Activated CD4-positive, alpha-beta T cell treated with anti-CD3 and anti-CD28 coated beads, Interleukin-2, amount 50 U/mL, for 1 hour (primary cell): ENCODE measurements at regions not wholly inside any gene's neighbourhood (a gene's known extent, or its start where the extent isn't known, plus 50 kb on each side); places are given as distances from the start of the nearest gene placed in this dataset.
A peak's percentile ranks its signal among the peaks of the same experiment; 100 is the strongest.

Experiments
- DNase-seq: peaks from one replicate; pipeline ENCODE4 v3.0.0-alpha.2; 2020

DNA sequence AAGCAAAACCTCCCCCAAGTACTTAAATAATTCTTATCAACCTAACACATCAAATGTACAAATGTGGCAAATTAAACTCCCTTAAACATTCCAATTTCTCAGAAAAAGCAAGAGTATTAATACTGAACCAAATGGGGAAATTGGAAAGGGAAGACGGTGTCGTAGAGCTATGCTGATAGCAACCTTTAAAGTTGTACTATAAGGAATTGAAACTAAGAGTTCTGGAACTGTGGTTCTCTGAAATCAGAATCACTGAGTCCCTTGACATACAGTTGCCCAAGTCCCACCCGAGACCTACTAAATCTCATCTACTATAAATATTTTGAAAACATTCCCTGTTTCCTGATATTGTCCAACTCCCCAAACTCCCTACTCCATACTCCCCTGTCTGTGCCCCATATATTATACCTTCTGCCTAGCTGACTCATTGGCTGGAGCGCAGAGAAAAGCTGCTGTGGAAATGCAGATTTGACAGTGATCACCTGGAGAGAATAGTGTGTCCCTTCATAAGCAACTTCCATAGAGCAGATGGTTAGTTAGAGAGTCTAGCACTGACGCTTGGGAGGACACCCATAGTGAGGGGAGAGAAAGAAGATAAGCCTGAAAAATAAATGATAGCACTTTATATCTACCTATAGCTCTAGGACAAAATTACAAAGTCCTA is 51.4 kb upstream of the ITM2B start:
- no peak for DNase-seq

DNA sequence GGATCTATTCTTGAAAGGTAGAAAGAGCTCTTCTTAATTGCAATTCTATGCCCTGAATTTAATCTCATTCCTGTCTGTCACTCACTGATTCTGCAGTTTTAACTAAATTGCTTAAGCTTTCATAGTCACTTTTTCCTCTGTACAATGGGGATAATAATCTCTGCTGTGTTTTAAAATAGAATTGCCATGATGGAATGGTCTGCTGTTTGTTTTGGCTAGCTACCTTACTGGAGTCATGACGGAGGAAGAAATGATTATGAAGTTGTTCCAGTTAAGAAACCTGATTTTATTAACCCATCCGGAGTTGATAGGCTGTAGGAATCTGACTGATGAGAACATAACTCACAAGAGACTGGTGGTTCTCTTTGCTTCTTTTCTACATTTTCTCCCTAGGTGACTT is 54.9 kb upstream of the ITM2B start:
- no peak for DNase-seq

DNA sequence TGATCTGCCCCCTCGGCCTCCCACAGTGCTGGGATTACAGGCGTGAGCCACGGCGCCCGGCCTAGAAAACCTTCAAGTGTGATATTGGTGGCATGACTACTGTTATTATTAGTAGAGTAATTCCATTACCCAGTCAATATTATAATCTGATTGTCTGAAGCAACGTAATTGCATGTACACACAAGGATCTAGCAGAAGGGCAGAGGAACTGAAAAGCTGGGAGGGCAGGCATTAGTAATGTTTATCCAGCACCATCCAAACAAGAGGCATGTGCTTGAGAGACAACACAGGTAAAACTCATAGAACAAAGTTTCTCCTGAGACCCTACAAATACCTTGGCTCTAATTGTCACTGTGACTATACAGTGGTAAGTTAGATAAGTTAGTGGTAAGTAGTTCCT is 56.2 kb upstream of the ITM2B start:
- DNase-seq, result no peak

DNA sequence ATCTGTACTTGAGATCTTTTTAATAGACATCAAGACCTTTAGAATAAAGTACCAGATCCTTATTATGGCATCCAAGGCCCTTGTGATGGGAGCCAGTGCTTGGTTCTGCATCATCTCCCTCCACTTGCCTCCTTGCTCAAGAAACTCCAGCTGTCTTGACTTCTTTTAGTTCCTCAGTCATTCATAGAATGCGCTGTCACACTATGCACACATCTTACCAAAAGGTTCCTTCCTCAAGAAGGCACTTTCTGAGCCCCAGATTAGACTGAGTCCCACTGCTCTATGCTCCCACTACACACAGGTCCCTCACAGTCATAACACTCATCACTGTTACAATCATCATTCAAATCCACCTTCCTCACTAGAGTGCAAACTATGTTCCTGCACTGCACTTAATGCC is 57.8 kb upstream of the ITM2B start:
- DNase-seq, result no peak

DNA sequence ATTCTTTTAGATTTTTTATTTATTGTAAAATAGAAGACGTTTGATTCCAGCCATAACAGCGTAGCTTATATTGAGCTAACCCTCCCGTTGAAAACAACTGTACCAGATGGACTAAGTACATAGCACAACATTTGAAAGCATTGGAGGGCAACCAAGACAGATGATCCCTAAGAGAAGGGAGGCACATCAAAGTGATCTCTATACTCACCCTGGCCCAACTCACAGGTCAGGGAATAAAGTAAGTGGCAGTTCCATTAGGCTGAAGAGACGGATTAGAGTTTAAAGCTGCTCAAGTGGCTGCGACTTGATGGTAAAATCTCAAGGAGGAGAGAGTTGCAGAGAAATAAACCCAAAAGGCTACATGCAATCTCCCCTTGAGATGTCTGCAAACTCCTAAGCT is 65.1 kb upstream of the ITM2B start:
- DNase-seq, result no peak

DNA sequence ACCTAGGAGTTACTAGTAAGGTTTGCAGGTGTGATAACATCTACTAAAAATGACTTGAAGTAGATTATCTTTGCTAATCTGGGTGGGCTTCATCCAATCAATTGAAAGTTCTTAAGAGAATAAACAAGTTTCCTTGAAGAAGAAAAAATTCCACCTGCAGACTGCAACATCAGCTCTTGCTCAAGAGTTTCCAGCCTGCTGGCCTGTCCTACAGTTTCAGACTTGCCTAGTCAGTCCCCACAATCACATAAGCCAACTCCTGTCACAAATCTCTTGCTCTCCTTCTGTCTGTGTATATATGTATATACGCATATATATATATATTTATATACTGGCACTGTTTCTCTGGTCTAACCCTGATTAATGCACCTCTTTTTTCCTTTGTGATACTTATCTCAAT is 67.3 kb upstream of the ITM2B start:
- DNase-seq, result no peak

DNA sequence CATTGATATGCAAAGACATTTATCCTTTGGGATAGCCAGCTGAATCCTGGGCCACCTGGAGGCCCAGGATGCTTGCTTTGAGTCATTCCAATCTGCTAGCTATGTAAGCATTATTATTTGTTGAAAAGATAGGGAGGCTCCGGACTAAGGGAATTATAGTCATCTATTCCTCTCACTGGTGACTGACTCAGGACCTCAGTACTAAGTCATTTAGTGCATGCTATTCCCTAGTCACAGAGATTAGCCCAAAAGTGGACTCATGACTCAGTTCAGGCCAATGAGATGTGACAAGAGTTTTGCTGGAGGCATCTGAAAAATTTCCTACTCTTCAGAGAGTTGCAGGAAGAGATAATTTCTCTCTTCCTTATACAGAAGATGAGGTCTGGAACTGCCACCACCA is 67.9 kb upstream of the ITM2B start:
- DNase-seq, result no peak

DNA sequence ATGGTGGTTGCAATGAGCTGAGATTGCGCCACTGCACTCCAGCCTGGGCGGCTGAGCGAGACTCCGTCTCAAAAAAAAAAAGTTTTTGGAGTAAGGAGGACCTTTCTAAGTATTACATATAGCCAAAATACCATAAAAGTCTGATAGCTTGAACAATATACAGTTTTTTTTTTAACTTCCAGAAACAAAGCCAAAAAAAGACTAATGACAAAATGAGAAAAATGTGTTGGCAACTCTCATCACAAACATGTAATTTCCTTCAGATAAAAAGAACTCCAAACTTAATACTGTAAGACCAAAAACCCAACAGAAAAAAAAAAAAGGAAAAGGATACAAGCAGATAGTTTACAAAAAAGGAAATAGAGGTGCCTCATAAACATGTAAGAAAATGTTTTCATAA is 68.2 kb upstream of the MED4 start:
- no peak for DNase-seq

DNA sequence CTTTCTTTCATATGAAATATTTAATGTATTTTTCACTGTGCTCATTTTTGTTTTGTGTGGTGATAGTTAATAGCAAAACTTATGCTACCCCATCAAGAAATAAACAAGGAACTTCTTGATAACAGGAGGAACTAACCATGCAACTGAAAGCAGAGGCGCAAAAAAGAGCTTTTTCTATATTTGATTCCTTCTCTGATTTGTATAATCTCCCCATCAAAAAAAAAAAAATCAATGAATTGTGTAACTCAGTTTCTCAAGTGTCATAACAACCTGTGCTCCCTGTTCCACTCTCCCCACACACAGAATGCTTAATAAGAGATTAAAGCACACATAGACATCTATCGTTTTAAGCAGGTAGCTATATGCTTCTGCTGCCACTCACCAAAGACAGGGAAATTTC is 67.3 kb upstream of the MED4 start:
- DNase-seq, result no peak

DNA sequence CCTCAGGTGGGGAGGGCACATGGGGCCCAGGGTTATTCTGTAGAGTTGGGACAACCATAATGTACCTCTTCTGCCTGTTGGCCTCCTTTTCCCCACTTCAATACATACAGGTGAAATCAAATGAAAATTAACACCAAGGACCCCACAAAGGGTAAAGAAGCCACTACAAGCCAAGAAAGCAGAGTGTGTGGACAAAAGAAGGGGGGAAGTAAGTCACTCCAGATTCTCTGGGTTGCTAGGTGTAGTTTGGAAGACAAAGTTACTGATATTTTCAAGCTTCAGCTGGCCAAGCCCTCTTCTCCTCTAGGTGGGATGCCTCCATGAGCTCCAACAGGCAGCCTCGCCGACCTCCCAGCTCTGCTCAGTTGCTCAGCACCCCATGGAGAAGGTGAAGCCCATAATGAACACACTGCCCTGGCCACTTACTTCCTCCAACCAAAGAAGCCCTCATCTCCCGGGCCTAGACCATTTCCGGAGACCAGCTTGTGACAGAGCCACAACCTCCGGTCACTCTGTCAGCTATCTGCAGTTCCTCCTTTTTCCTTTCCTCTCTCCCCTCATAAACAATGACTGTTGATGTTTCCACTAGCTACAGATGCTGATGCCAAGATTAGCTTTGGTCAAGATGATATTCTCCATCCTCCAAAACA is 66.8 kb upstream of the MED4 start:
- no peak for DNase-seq

DNA sequence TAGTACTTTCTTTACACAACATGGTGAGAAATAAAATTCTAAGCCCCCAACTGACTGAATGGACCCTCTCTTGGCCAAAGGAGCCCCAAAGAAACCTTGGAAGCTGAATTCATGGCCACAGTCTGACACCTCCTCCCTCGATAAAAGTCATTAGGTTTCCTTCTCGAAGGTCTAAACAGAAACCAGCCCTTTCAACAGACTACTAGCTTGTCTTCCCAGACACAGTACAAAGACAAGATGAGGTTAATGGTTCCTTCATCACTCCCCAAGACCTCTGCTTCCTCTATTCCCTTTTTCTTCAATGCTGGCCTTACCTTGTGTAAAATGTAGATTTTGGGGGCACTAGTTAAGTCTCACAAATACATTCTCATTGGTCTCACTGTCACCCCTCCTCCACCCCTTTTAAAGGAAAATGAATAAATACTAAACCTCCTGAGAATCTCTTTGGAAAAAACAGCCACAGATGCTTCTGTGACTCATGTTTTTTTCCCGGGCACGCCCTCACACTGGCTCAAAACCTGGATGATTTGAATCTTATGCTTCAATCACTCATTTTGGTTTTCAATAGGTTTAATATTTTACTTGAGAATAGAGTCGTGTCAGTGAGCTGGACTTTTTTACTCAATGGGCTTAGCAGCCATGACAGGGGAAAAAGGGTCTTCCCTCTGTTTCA is 65.8 kb upstream of the MED4 start:
- no peak for DNase-seq

DNA sequence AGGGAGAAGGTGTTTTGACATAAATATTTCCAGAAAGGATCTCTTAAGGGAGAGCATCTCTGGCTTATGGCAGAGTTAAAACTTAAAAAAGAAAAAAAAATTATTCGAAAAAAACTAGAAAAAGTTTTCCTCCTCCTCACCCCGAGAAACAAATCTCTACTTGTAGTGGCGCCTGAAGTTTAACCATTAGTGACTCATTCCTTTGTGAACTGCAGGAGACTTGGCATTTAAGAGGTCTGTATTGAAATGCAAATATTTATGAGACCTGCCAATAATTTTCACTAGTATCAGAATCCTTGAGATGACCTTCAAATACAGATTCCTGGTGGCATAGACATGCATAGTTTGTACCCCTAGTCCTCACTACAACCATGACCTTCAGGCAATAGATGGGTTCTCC is 64.9 kb upstream of the MED4 start:
- DNase-seq, result no peak

DNA sequence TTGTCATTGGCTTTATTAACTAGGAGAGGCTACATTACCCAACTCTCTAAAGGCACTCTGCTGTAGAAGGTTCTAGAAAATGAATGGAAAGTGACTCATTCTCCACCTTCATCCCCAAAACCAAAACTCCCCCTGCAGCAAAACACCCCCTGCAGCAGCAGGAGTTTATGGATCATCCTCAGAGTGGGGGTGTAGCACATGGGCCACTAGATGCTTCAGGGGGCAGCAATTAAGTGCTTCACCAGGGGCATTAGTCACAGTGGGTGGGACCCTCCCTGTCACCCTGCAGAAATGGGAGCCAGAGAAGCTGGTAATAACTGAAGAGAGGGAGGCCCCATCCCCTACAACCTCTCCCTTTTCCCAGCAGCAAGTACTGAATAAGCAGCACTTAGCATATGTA is 64.5 kb upstream of the MED4 start:
- no peak for DNase-seq

DNA sequence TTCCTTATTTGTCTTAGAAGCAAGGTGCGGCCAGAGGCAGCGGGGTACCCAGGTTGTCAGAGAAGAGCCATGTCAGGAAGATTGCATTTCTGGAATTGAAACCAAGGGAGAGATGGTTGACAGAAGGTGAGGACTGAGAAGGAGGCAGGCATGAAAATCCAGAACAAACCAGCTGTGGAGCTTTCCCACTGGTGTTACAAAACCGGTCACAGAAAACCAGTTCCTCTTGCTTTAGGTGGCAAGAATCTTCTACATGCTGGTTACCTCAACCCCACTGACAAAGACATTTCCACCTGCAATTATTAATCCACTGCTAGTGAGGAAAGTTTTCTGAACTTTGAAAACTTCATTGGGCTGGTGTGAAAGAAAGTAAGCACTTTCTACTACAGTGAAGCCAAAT is 64.0 kb upstream of the MED4 start:
- DNase-seq, result no peak

DNA sequence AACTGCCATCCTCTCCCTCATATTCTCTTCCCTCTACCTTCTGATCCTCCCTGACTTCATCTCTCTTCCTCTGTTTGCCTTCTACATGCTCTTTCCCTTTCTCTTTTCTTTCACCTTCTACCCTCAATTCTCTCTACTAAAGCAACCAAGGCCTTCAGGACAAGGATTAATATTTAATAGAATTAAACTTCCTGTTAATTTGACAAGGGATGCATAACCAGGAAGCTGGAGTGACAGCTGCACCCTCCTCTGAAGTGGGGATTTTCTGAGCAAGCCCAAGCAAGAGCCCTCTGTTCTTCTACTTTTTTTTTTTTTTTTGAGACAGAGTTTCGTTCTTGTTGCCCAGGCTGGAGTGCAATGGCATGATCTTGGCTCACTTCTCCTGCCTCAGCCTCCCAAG is 63.4 kb upstream of the MED4 start:
- DNase-seq, result no peak

DNA sequence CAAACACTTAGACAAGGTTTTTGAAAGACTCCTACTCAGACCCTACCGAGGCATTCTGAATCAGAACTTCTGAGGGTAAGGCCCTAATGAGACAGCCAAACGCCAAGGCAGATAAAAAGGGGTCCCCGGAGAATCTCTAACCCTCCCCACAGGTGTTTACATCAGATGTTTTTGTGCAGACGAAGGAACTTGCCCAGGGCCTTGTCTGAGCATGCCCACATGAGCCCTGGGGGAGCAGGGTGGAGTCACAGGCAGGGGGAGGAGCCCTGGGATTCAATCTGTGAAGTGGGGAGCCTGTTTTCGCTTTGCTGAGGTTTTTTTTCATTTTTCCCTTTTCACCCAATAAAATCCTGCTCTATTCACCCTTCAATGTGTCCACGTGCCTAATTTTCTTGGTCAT is 61.6 kb upstream of the MED4 start:
- DNase-seq, result peak; percentile 74

DNA sequence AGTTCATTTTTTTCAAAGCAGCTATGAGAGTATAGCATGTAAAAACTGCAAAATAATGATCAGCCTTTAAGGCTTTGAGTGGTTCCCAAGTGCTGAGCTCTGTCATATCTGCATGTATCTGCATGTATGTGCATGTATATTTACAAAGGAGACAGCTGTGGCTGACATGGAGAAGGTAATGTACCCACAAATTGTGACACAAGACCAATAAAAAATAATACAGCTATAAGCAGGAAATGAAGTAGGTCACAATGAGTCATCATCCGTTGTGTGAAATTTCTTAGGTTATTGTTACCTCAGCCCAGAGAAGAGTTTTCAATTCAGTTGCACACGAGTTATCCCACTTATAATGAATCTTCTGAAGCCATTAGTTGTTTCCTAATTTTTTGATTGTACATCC is 60.9 kb upstream of the MED4 start:
- DNase-seq, result peak; percentile 6

DNA sequence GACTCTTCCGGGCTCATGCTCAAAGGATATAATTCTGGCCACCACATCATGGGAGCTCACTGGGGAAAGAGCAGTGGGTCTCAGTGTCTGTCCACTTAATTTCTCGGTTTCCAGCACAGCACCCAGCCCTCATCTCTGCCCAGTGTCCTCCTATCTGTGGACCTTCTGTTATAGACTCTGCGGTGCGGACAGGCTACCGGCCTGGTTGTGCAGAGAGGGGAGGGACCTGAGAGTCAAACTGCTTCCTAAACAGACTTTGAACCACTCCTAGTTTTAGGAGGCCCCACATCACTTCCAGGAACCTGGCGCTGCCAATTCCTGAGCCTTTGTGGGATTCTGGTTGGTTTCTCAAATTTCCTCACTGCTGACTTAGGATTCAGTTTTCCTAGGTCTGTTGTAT is 59.8 kb upstream of the MED4 start:
- DNase-seq, result no peak

DNA sequence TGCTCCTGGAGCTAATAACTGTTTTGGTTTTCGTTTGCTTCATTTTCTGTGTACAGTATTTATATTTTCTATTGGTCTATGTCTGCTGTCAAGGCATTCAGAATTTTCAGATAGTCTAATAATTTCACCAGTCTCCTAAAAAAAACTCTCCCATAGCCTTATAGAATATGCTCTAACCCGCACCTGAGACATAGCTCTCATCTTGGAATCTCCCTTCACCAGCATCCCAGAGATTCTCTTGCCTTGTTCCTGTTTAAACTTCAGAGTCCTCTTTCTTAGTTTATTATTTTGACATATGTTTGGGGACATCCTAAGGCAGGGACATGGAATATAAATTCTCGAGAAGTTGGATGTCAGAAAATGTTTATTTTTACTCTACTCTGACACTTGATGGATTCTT is 58.3 kb upstream of the MED4 start:
- DNase-seq, result no peak

DNA sequence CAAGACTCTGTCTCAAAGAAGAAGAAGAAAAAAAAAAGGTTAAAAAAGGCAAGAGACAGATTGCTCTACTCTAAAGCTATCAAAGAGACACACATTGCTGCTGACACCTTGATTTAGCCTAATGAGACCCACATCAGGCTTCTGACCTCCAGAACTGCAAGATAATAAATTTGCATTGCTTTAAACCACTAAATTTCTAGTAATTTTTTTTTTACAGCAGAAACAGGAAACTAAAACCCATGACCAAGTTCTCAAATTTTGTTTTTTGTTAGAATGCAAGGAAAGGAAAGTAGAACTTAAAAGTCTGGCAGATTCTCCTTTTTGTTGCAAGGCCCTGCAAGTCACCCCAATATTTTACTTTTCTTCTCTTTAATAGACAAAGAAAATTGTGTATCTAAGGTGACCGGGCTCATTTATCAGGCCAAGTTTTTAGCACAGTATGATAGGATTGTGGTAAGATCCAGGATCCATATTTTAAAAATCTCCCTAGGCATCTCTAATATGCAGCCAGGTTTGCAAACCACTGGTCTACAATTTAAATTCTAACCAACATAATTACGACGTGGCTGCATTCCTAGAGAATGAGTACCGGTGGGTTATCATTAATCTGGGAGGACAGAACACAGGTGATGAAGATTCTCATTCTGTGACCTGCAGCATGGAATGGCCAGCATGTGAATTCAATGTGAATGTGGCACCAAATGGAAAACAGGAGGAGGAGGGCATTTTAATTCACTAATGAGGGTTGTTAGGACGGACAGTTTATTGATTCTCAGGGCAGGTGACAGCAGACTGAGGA is 56.7 kb upstream of the MED4 start:
- no peak for DNase-seq

DNA sequence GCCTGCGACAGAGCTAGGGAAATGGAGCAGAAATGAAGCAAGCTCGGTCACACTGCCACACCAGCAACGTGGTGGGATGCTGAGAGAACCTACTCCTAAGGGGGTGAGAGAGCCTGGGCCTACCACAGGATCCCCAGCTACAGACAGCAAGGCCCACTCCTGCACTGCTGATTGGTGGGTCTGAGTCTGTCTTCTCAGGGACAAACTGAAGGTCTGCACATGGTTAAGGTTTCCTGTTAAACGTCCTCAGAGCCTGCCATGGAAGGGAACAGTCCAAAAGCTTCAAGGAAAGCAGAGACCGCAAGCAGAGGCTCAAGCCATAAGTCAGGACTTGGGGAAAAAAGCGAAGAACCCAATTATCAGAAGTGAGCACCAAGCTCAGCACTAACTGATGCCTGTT is 53.5 kb upstream of the MED4 start:
- no peak for DNase-seq

DNA sequence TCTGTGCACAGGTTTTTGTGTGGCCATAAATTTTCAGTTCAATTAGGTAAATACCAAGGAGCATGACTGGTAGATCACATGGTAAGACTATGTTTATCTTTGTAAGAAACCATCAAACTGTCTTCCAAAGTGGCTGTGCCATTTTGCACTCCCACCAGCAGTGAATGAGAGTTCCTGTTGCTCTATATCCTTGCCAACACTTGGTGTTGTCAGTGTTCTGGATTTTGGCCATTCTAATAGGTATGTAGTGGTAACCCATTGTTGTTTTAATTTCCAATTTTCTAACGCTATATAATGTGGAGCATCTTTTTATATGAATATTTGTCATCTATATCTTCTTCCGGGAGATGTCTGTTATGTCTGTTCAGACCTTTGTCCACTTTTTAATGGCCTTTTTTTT is 51.7 kb upstream of the MED4 start:
- no peak for DNase-seq

DNA sequence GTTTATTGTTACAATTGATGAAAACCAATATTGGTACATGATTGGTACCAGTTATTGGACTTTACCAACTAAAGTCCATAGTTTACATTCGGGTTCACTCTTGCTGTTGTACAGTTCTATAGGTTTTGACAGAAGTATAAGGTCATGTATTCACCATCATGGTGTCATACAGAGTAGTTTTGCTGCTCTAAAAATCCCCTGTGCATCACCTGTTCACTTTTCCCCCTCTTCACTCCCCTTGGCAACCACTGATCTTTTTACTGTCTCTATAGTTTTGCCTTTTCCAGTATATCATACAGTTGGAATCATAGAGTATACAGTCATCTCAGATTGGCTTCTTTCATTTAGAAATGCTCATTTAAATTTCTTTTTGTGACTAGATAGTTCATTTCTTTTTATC is 51.2 kb upstream of the MED4 start:
- DNase-seq, result no peak
